CD4-positive, alpha-beta T cell treated with Interferon gamma for 1 hour (primary cell): ENCODE measurements at regions not wholly inside any gene's neighbourhood (a gene's known extent, or its start where the extent isn't known, plus 50 kb on each side); places are given as distances from the start of the nearest gene placed in this dataset.

Experiments used
- DNase-seq: peaks from one replicate; pipeline ENCODE4 v3.0.0-alpha.2; 2020

GRCh38 chr13:53907891-53908290, 879.3 kb downstream of the OLFM4 start:
- DNase-seq, result no peak

GRCh38 chr13:53920916-53921315, 892.3 kb downstream of the OLFM4 start:
- DNase-seq, result no peak

GRCh38 chr13:53921473-53921872, 892.9 kb downstream of the OLFM4 start:
- DNase-seq, result no peak

DNA sequence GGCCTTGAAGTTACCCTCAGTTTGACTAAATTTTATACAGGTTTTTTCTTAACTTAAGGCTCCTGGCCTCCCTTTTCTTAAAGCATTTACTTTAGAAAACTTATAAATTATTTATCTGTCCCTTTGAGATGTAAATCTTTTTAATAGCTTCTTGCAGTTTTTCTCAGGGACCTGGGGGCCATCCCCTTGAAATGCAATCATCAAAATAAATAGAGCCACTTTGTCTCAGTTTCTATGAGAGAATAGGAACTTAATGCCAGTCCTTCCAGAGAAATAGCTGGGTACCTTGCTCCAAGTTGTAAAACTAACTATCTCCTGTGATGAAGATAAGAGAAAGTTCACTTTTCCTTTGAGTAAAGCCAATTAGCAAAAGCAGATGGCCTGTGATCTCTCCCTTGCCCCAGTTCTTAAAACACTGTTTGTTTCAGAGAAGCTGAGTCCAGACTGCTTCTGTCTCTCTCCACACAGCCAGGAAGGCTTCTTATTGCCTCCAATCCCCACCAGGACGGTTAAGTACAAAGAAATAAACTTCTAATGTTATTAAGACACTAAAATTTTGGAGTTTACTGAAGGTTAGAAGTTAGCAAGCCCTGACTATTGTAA, 913.1 kb downstream of the OLFM4 start:
- no peak for DNase-seq

- no peak for DNase-seq
Observed at GRCh38 chr13:53946500-53946899, 917.9 kb downstream of the OLFM4 start.

DNA sequence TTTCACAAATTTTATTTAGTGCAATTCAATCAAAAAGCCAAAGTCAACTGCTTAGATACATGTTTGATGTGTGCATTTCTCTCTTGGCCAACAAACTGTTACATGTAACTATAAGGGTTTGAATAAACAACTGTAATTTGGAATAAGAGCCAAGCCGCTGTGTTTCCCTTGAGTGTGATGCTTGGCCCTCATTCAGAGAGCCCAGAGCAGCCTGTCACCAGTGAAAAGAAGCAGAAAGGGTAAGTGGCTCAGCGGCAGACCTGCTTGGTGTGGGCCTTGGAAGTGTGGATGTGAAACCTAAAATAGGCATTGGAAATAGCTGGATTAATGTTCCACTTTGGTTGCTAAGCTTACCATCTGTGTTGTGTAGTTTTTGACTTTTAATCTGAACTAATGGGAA, 924.6 kb downstream of the OLFM4 start:
- no peak for DNase-seq
